Erythroblast (primary cell): ENCODE measurements at regions not wholly inside any gene's neighbourhood (a gene's known extent, or its start where the extent isn't known, plus 50 kb on each side); places are given as distances from the start of the nearest gene placed in this dataset.

ENCODE experiments used
- GATA1 ChIP-seq: IDR thresholded peaks from 2 replicates; pipeline ENCODE4 v1.6.1; 2011; ENCODE audit warnings: low read depth, mild to moderate bottlenecking, control low read depth, low read length, moderate library complexity
- POLR2A ChIP-seq: IDR thresholded peaks from 2 replicates; pipeline ENCODE4 v1.6.1; 2011; ENCODE audit warnings: mild to moderate bottlenecking, low read length

DNA sequence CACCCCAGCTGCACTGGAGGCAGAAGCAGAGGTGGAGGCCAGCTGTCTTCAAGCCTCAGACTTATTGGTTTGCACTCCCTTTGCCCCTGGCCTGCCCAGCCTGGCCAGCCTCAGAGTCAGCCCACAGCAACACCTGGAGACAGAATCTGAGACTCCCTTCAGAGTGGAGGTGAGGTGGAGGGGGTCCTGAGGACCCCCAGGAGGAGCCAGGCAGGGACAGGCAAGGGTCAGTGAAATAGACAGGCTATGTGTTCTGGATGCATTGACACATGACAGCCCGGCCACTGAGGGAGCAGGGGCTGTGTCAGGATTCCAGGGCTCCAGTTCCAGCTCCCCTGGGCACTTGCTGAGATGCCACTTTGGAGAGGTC, 309.7 kb downstream of the MYCN start:
- TF ChIP-seq POLR2A: no peak
- no peak for TF ChIP-seq GATA1
